NT2/D1 (cell line): ENCODE measurements at regions not wholly inside any gene's neighbourhood (a gene's known extent, or its start where the extent isn't known, plus 50 kb on each side); places are given as distances from the start of the nearest gene placed in this dataset.
"Not testable (repeated sequence)": the region's sequence is repeated elsewhere in the genome, so short reads cannot be mapped to it uniquely, and the experiment has no call there.

Experiments
- DNase-seq: peaks from one replicate; pipeline ENCODE4 v3.0.0-alpha.2; 2011; ENCODE audit warnings: low read depth, low spot score
- H3K27me3 ChIP-seq: 2 replicates; pipeline ENCODE4 v1.6.0; 2011; ENCODE audit warnings: mild to moderate bottlenecking; ENCODE audit not compliant: insufficient read length, insufficient read depth
- H3K36me3 ChIP-seq: 2 replicates; pipeline ENCODE4 v1.6.1; 2011; ENCODE audit warnings: mild to moderate bottlenecking, low read length, mixed read lengths; ENCODE audit not compliant: insufficient read depth, insufficient read length
- H3K4me1 ChIP-seq: 2 replicates; pipeline ENCODE4 v1.5.1; 2011; ENCODE audit not compliant: insufficient read depth, insufficient read length
- H3K4me3 ChIP-seq: 2 replicates; pipeline ENCODE4 v1.5.1; 2011; ENCODE audit warnings: low read depth; ENCODE audit not compliant: insufficient read length
- H3K9ac ChIP-seq: 2 replicates; pipeline ENCODE4 v1.6.0; 2011; ENCODE audit warnings: low read depth; ENCODE audit not compliant: insufficient read length
- H3K9me3 ChIP-seq: 2 replicates; pipeline ENCODE4 v1.5.1; 2011; ENCODE audit warnings: mild to moderate bottlenecking, low read length; ENCODE audit not compliant: insufficient read depth
- SUZ12 ChIP-seq: IDR thresholded peaks from 2 replicates; pipeline ENCODE4 v1.6.1; 2011; ENCODE audit not compliant: insufficient read length, insufficient read depth; ENCODE audit errors: extremely low read depth
- YY1 ChIP-seq: IDR thresholded peaks from 2 replicates; pipeline ENCODE4 v1.6.1; 2011; ENCODE audit not compliant: insufficient read length, insufficient read depth
- ZNF274 ChIP-seq: IDR thresholded peaks from 2 replicates; pipeline ENCODE4 v1.6.1; 2011; ENCODE audit warnings: mild to moderate bottlenecking, low read depth, low read length

DNA sequence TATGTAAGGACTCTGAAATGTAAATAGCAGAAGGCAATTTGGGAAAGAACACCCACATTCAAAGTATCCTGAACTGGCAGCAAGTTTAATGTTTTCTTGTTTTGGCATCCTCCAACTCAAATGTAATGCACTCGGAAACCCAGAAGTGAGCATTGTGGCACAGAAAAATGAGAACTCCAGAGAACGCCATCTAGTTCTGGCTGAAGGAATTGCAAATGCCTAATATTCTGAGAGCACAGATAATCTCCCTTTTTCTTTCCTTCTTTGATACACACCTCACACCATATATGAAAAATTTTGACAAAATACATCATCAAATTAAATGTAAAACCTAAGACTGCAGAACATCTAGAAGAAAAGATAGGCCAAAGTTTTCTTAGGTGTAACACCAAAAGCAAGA, 52.1 kb downstream of the PWWP3B start:
- H3K27me3 ChIP-seq, result no peaks in the 10 kb centered on the region
- no peak overlapping the region for H3K9ac ChIP-seq
- no peak for DNase-seq
- H3K36me3 ChIP-seq, result no peaks in the 10 kb centered on the region
- no peak overlapping the region for H3K4me3 ChIP-seq
- H3K9me3 ChIP-seq, result no peaks in the 10 kb centered on the region
- no peak for TF ChIP-seq SUZ12
- TF ChIP-seq YY1, result no peak
- TF ChIP-seq ZNF274, result no peak
- no peaks in the 10 kb centered on the region for H3K4me1 ChIP-seq

DNA sequence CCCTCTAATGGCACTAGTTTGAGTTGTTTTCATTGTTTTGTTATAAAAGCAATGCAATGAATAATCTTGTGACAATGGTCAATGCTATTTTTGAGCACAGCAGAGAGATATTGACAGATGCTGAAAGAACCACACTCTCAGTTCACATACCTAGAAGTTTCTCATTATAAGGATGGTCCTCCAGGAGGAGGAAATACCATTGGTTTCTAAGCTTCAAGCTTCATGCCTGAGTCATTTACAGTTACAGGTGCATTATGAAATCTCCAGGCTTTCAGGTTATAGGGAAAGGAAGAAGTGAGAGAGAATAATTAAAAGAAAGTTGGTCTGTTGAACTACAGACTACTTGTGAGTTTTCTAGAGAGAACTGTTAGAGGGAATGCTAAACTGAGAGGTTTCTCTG, 75.3 kb downstream of the PWWP3B start:
- H3K9me3 ChIP-seq, result no peaks in the 10 kb centered on the region
- no peak for TF ChIP-seq YY1
- no peak for TF ChIP-seq ZNF274
- TF ChIP-seq SUZ12, result no peak
- H3K4me1 ChIP-seq, result no peaks in the 10 kb centered on the region
- DNase-seq, result no peak
- no peak overlapping the region for H3K9ac ChIP-seq
- no peaks in the 10 kb centered on the region for H3K27me3 ChIP-seq
- H3K36me3 ChIP-seq, result no peaks in the 10 kb centered on the region
- no peak overlapping the region for H3K4me3 ChIP-seq

- H3K4me1 ChIP-seq, result no peaks in the 10 kb centered on the region
- H3K36me3 ChIP-seq, result no peaks in the 10 kb centered on the region
- TF ChIP-seq ZNF274 (no peak), YY1 (no peak), SUZ12 (no peak)
- no peaks in the 10 kb centered on the region for H3K9me3 ChIP-seq
- DNase-seq, result no peak
- H3K27me3 ChIP-seq, result no peaks in the 10 kb centered on the region
- no peak overlapping the region for H3K4me3 ChIP-seq
- no peak overlapping the region for H3K9ac ChIP-seq
These were observed 78.4 kb downstream of the PWWP3B start for GRCh38 chrX:106246511-106246910.

GRCh38 chrX:106247162-106247561, 79.1 kb downstream of the PWWP3B start:
- Histone ChIP-seq H3K36me3 (no peaks in the 10 kb centered on the region), H3K9ac (no peak overlapping the region), H3K4me1 (no peaks in the 10 kb centered on the region), H3K4me3 (no peak overlapping the region), H3K9me3 (no peaks in the 10 kb centered on the region), H3K27me3 (no peaks in the 10 kb centered on the region)
- DNase-seq, result no peak
- TF ChIP-seq ZNF274 (no peak), YY1 (no peak), SUZ12 (no peak)

DNA sequence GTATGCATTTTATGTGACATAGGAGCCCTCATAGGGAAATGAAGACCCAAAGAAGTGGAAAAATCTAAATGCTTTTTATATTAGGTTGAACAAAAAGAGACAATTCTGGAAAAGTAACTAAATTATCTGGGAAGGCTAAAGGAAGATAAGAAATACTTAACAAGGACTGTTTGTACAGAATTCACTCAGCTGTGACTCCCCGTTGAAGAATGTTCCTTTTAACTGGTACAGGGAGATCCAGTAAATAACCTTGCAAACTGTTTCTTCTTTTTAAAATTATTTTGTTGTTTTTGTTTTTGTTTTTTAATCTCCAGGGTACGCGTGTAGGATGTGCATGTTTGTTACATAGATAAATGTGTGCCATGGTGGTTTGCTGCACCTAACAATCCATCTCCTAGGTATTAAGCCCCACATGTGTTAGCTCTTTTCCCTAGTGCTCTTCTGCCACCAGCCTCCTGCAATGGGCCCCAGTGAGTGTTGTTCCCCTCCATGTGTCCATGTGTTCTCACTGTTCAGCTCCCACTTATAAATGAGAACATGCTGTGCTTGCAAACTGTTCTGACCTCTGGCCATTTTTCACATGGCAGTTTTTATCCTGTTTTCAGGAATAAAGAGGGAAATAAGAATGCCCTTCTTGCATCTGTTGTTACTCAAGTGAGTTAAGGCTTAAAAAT, 81.7 kb downstream of the PWWP3B start:
- no peaks in the 10 kb centered on the region for H3K4me1 ChIP-seq
- H3K27me3 ChIP-seq, result no peaks in the 10 kb centered on the region
- H3K4me3 ChIP-seq, result no peak overlapping the region
- TF ChIP-seq ZNF274 (no peak), SUZ12 (no peak), YY1 (no peak)
- no peak for DNase-seq
- no peak overlapping the region for H3K9ac ChIP-seq
- no peaks in the 10 kb centered on the region for H3K36me3 ChIP-seq
- no peaks in the 10 kb centered on the region for H3K9me3 ChIP-seq

DNA sequence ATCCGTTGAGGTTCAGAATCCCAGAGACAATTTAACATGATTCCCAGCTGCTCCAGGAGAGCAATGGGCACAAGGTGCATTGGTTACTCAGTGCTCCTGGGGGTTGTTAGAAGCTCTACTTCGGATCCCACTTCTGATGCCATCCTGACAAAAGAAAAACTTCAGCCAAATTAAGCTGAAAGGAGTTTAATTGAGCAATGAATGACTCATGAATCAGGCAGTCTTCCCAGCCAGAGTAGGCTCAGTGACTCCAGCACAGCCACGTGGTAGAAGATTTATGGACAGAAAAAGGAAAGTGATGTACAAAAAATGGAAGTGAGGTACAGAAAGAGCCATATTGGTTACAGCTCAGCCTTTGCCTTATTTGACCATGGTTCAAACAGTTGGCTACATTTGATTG, 95.7 kb downstream of the PWWP3B start:
- DNase-seq, result no peak
- H3K4me1 ChIP-seq, result no peaks in the 10 kb centered on the region
- H3K36me3 ChIP-seq, result no peaks in the 10 kb centered on the region
- H3K4me3 ChIP-seq, result no peak overlapping the region
- TF ChIP-seq YY1, result no peak
- no peak for TF ChIP-seq ZNF274
- TF ChIP-seq SUZ12, result no peak
- H3K9ac ChIP-seq, result no peak overlapping the region
- H3K9me3 ChIP-seq, result no peaks in the 10 kb centered on the region
- no peaks in the 10 kb centered on the region for H3K27me3 ChIP-seq

GRCh38 chrX:106273947-106274587, 106.0 kb downstream of the PWWP3B start:
- not testable (repeated sequence) for H3K9ac ChIP-seq, H3K36me3 ChIP-seq, H3K4me1 ChIP-seq, H3K4me3 ChIP-seq, H3K9me3 ChIP-seq, DNase-seq, H3K27me3 ChIP-seq

DNA sequence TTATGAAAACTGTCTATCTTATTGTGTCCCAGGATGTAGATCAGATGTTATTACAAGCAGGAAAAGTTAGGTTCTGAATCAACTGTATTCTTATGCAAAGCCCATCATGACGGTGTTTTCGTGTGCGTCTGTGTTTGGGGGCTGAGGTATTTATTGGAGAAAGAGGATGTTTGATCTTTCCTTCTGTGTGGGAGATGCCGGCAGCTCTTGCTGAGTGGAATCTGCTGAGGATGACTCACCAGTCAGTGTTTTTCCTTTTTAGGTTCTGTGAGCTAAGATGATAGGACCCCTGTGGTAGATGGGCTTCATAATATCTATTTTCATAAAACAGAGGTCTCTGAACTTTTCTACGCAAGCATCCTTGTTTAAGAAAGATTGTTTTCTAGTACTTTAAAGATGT, 107.1 kb downstream of the PWWP3B start:
- H3K4me3 ChIP-seq, H3K27me3 ChIP-seq, H3K36me3 ChIP-seq, H3K9me3 ChIP-seq, DNase-seq, H3K4me1 ChIP-seq, H3K9ac ChIP-seq: not testable (repeated sequence)
